OCI-LY3 (cell line): ENCODE measurements at regions not wholly inside any gene's neighbourhood (a gene's known extent, or its start where the extent isn't known, plus 50 kb on each side); places are given as distances from the start of the nearest gene placed in this dataset.

Source experiments
- EZH2phosphoT487 ChIP-seq: fragments of 200-600 bp; shearing (Covaris generic); IDR thresholded peaks from 2 replicates; pipeline ENCODE4 v1.6.1; 2018; ENCODE audit warnings: antibody characterized with exemption, mixed run types, low read depth
- TF ChIP-seq, protein P1 (sequence below): fragments of 200-600, 300-600 bp; sonication (generic); IDR thresholded peaks from 2 replicates; pipeline ENCODE4 v1.5.1; 2014; ENCODE audit warnings: antibody characterized with exemption, low read length, low read depth

DNA sequence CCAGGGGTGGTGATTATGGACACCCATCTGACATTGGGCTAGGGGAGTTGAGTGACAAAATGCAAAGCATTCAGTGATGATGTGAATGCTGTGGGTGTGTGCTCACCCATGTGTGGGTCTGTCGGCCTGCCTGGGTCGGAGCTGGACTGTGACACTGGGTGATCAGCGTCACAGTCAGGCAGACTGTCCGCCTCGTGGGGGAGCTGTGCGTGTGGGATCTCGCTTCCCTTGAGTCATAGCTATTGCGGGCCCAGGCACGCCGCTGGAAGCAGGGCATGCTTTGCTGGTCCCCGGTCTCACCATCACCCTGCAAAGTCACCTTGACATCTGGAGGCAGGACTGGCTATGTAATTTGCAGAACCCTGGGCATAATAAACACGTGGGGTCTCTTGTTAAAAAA, 156.9 kb upstream of the IGSF21 start:
- TF ChIP-seq, protein P1, sequence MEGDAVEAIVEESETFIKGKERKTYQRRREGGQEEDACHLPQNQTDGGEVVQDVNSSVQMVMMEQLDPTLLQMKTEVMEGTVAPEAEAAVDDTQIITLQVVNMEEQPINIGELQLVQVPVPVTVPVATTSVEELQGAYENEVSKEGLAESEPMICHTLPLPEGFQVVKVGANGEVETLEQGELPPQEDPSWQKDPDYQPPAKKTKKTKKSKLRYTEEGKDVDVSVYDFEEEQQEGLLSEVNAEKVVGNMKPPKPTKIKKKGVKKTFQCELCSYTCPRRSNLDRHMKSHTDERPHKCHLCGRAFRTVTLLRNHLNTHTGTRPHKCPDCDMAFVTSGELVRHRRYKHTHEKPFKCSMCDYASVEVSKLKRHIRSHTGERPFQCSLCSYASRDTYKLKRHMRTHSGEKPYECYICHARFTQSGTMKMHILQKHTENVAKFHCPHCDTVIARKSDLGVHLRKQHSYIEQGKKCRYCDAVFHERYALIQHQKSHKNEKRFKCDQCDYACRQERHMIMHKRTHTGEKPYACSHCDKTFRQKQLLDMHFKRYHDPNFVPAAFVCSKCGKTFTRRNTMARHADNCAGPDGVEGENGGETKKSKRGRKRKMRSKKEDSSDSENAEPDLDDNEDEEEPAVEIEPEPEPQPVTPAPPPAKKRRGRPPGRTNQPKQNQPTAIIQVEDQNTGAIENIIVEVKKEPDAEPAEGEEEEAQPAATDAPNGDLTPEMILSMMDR = no peak
- TF ChIP-seq EZH2phosphoT487 = no peak
